Vagina (tissue), 2 donors: ENCODE measurements at regions not wholly inside any gene's neighbourhood (a gene's known extent, or its start where the extent isn't known, plus 50 kb on each side); places are given as distances from the start of the nearest gene placed in this dataset.

Experiments
- CTCF ChIP-seq, 3 experiments: fragments of 450-650 bp in 2 of 3; fragments of 200-600 bp in 1 of 3; sonication (generic) in 1 of 3; IDR thresholded peaks; one replicate each; pipeline ENCODE4 v1.5.1; 2017 to 2019; ENCODE audit warnings: antibody characterized with exemption in 3 of 3, mild to moderate bottlenecking in 2 of 3, moderate library complexity in 2 of 3
- POLR2A ChIP-seq, 2 donors: fragments of 450-650 bp; IDR thresholded peaks; one replicate each; pipeline ENCODE4 v1.6.1; 2017; ENCODE audit warnings: antibody characterized with exemption in 2 of 2, mild to moderate bottlenecking in 2 of 2, moderate library complexity in 2 of 2
- POLR2AphosphoS5 ChIP-seq, 2 donors: sonication (generic); formaldehyde crosslinking; IDR thresholded peaks; one replicate each; pipeline ENCODE4 v1.9.0; 2017; ENCODE audit warnings: antibody characterized with exemption in 2 of 2, mild to moderate bottlenecking in 2 of 2, low read depth in 1 of 2; ENCODE audit not compliant: insufficient read depth in 1 of 2

GRCh38 chr21:18041012-18041411 lies 203.6 kb upstream of the CHODL start:
- peak in 1 of 3 experiments; percentile 7 for TF ChIP-seq CTCF (IDR thresholded peaks at IDR 0.05)
- no peak for TF ChIP-seq POLR2AphosphoS5 (IDR thresholded peaks at IDR 0.05; ENCODE audit: insufficient read depth in 1 of 2, low read depth in 1 of 2)
- TF ChIP-seq POLR2A (IDR thresholded peaks at IDR 0.05) = no peak
